Caco-2 (cell line): ENCODE measurements at regions not wholly inside any gene's neighbourhood (a gene's known extent, or its start where the extent isn't known, plus 50 kb on each side); places are given as distances from the start of the nearest gene placed in this dataset.

ENCODE experiments used
- BruUV-seq: library from RNA; stranded (reverse); fragments of 400-500 nt; replicated peaks from 2 replicates; lab custom pipeline; 2021; lab: Mats Ljungman, UMichigan
- CTCF ChIA-PET: fragments of 300-600 bp; sonication (Branson Sonifier 250); formaldehyde crosslinking; loops from one replicate; lab custom pipeline; 2022; ENCODE audit warnings: antibody characterized with exemption; lab: Charles Lee
- POLR2A ChIA-PET: fragments of 300-600 bp; sonication (Branson Sonifier 250); formaldehyde crosslinking; loops from one replicate; lab custom pipeline; 2022; ENCODE audit warnings: antibody characterized with exemption; lab: Charles Lee
- DNase-seq, 2 experiments: peaks; one replicate each; pipeline versions ENCODE4 v3.0.0 to v3.0.0-alpha.2; 2020 to 2022
- H3K27me3 ChIP-seq: replicated peaks from 2 replicates; pipeline ENCODE4 v1.6.0; 2011; ENCODE audit warnings: low read length; ENCODE audit not compliant: control insufficient read depth, insufficient read depth
- H3K36me3 ChIP-seq: 2 replicates; pipeline ENCODE4 v1.5.1; 2011; ENCODE audit warnings: low read length; ENCODE audit not compliant: control insufficient read depth, insufficient read depth
- H3K4me1 ChIP-seq: fragments of 250-450 bp; sonication (Bioruptor Pico); 2 replicates; pipeline ENCODE4 v1.5.1; 2020; ENCODE audit warnings: mild to moderate bottlenecking
- H3K4me3 ChIP-seq: 2 replicates; pipeline ENCODE4 v1.5.1; 2011; ENCODE audit warnings: low read depth, mild to moderate bottlenecking, control low read depth, low read length
- H3K9me3 ChIP-seq: fragments of 250-450 bp; sonication (Bioruptor Pico); 2 replicates; pipeline ENCODE4 v1.5.1; 2020; ENCODE audit warnings: mild to moderate bottlenecking, moderate library complexity
- H3K27ac Mint-ChIP-seq: one replicate; pipeline ENCODE4 v1.8.0; 2022; ENCODE audit warnings: mixed read lengths; ENCODE audit not compliant: unreplicated experiment
- H3K27me3 Mint-ChIP-seq: one replicate; pipeline ENCODE4 v1.8.0; 2022; ENCODE audit warnings: mixed read lengths; ENCODE audit not compliant: insufficient read depth, unreplicated experiment
- H3K36me3 Mint-ChIP-seq: one replicate; pipeline ENCODE4 v1.8.0; 2022; ENCODE audit warnings: mild to moderate bottlenecking, mixed read lengths; ENCODE audit not compliant: insufficient read depth, unreplicated experiment
- H3K4me1 Mint-ChIP-seq: one replicate; pipeline ENCODE4 v1.8.0; 2022; ENCODE audit warnings: low read depth, mixed read lengths; ENCODE audit not compliant: unreplicated experiment
- H3K4me3 Mint-ChIP-seq: one replicate; pipeline ENCODE4 v1.8.0; 2022; ENCODE audit warnings: mild to moderate bottlenecking, moderate library complexity, mixed read lengths; ENCODE audit not compliant: unreplicated experiment
- H3K9me3 Mint-ChIP-seq: one replicate; pipeline ENCODE4 v1.8.0; 2022; ENCODE audit warnings: mixed read lengths; ENCODE audit not compliant: unreplicated experiment
- intact Hi-C: fragments of 100-400 bp; cut with micrococcal nuclease; formaldehyde crosslinking; loops from one replicate; pipeline ENCODE4 v1.10.0; 2022; ENCODE audit not compliant: unreplicated experiment
- TF ChIP-seq, protein P1 (sequence below), 2 experiments: fragments of 200-600 bp in 1 of 2; IDR thresholded peaks; 1 replicate in 1 of 2; 2 replicates in 1 of 2; pipeline versions ENCODE4 v1.5.1 to v1.8.0; 2011 to 2022; ENCODE audit warnings: antibody characterized with exemption in 1 of 2, control low read depth in 1 of 2, inconsistent platforms in 1 of 2, low read depth in 1 of 2, low read length in 1 of 2, mild to moderate bottlenecking in 1 of 2, moderate library complexity in 1 of 2; ENCODE audit not compliant: insufficient read depth in 1 of 2, severe bottlenecking in 1 of 2, unreplicated experiment in 1 of 2

DNA sequence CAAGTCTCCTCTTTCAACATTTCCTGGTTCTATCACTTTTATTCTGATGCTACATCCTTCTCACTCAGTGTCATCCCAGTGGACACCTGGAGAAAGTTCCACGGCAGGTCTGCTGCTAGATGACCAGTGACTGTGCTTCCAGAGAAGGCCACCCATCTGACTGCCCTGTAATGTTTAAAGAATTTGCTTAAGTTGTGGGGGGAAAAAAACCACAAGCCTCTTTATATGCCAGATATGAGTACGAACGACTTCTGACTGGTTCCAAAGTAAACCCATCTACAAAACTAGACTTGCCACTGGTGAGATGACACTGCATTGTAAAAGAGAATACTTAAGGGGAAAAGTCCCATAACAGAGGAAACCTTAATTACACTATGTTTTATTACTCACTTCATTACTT, 69.6 kb upstream of the VWC2 start:
- H3K27me3 Mint-ChIP-seq, result peaks cover 16% of the 10 kb centered on the region
- POLR2A ChIA-PET, result no interaction called here
- Histone ChIP-seq H3K27me3 (no peaks in the 10 kb centered on the region), H3K4me3 (no peak overlapping the region), H3K9me3 (no peaks in the 10 kb centered on the region), H3K4me1 (no peaks in the 10 kb centered on the region), H3K36me3 (no peaks in the 10 kb centered on the region)
- H3K27ac Mint-ChIP-seq, result no peak overlapping the region
- TF ChIP-seq, protein P1, sequence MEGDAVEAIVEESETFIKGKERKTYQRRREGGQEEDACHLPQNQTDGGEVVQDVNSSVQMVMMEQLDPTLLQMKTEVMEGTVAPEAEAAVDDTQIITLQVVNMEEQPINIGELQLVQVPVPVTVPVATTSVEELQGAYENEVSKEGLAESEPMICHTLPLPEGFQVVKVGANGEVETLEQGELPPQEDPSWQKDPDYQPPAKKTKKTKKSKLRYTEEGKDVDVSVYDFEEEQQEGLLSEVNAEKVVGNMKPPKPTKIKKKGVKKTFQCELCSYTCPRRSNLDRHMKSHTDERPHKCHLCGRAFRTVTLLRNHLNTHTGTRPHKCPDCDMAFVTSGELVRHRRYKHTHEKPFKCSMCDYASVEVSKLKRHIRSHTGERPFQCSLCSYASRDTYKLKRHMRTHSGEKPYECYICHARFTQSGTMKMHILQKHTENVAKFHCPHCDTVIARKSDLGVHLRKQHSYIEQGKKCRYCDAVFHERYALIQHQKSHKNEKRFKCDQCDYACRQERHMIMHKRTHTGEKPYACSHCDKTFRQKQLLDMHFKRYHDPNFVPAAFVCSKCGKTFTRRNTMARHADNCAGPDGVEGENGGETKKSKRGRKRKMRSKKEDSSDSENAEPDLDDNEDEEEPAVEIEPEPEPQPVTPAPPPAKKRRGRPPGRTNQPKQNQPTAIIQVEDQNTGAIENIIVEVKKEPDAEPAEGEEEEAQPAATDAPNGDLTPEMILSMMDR (IDR thresholded peaks at IDR 0.05; ENCODE audit: insufficient read depth in 1 of 2, low read depth in 1 of 2, low read length in 1 of 2, severe bottlenecking in 1 of 2, unreplicated experiment in 1 of 2), result no peak
- no TSS peak for BruUV-seq
- CTCF ChIA-PET, result no interaction called here
- intact Hi-C loops, result loop anchor here (10.0 kb wide), 1 partner anchor 59 kb away; no protein-coding TSS in a partner anchor
- H3K4me1 Mint-ChIP-seq, result no peaks in the 10 kb centered on the region
- no peaks in the 10 kb centered on the region for H3K36me3 Mint-ChIP-seq
- H3K4me3 Mint-ChIP-seq, result no peak overlapping the region
- no peak for DNase-seq
- H3K9me3 Mint-ChIP-seq, result no peaks in the 10 kb centered on the region

DNA sequence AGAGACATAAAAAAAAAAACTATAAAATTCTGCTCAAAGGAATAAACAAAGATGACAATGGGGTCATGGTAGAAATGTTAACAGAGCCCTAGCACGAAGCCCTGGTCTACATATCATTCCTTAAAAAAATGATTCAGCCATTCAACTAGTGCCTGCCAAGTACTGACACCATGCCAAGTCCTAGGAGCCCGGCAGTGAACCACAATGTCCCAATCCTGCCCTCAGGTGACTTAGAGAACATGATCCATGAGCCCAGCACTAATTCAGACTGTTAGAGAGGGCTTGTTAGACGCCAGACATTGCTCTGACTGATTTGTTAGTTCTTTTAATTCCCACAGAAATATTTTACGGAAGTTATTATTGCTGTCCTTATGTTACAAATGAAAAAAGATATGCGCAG, 67.3 kb upstream of the VWC2 start:
- CTCF ChIA-PET, result no interaction called here
- DNase-seq, result no peak
- POLR2A ChIA-PET, result no interaction called here
- Mint-ChIP-seq H3K27ac (no peak overlapping the region), H3K36me3 (no peaks in the 10 kb centered on the region), H3K4me1 (no peaks in the 10 kb centered on the region), H3K27me3 (peaks cover 13% of the 10 kb centered on the region), H3K4me3 (no peak overlapping the region), H3K9me3 (no peaks in the 10 kb centered on the region)
- Histone ChIP-seq H3K4me1 (no peaks in the 10 kb centered on the region), H3K36me3 (no peaks in the 10 kb centered on the region), H3K9me3 (no peaks in the 10 kb centered on the region), H3K27me3 (no peaks in the 10 kb centered on the region), H3K4me3 (no peak overlapping the region)
- intact Hi-C loops, result loop anchor here (10.0 kb wide), 1 partner anchor 61 kb away; no protein-coding TSS in a partner anchor
- TF ChIP-seq, protein P1 (IDR thresholded peaks at IDR 0.05; ENCODE audit: insufficient read depth in 1 of 2, low read depth in 1 of 2, low read length in 1 of 2, severe bottlenecking in 1 of 2, unreplicated experiment in 1 of 2), result no peak
- BruUV-seq, result no TSS peak

DNA sequence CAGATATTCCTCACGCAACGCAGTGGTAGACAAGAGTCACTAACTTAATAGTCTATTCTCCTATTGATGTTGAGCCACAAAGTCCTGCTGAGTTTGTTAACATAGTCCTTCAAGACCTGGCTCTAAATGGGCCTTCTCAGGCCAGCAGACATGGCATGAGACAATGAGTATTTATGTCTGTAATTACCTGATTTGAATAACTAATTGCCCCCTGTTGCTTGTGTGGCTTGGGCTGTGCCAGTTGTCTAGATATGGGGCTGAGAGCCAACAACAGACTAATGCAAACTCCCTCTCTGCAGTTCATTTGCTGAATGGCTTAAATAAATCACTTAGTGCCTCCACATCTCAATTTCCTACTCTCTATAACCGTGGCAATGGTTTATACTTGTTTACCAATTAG, 65.5 kb upstream of the VWC2 start:
- Mint-ChIP-seq H3K9me3 (no peaks in the 10 kb centered on the region), H3K4me3 (no peak overlapping the region), H3K27me3 (peaks cover 12% of the 10 kb centered on the region), H3K4me1 (no peaks in the 10 kb centered on the region), H3K36me3 (no peaks in the 10 kb centered on the region), H3K27ac (no peak overlapping the region)
- no peak overlapping the region for H3K4me3 ChIP-seq
- H3K36me3 ChIP-seq, result no peaks in the 10 kb centered on the region
- no peaks in the 10 kb centered on the region for H3K27me3 ChIP-seq
- ChIA-PET POLR2A (no interaction called here), CTCF (no interaction called here)
- intact Hi-C loops, result loop anchor here (10.0 kb wide), 1 partner anchor 63 kb away; no protein-coding TSS in a partner anchor
- H3K4me1 ChIP-seq, result no peaks in the 10 kb centered on the region
- no peaks in the 10 kb centered on the region for H3K9me3 ChIP-seq
- TF ChIP-seq, protein P1 (IDR thresholded peaks at IDR 0.05; ENCODE audit: insufficient read depth in 1 of 2, low read depth in 1 of 2, low read length in 1 of 2, severe bottlenecking in 1 of 2, unreplicated experiment in 1 of 2), result no peak
- DNase-seq, result no peak
- BruUV-seq, result no TSS peak
